ENCODE measurements at regions not wholly inside any gene's neighbourhood (a gene's known extent, or its start where the extent isn't known, plus 50 kb on each side); places are given as distances from the start of the nearest gene placed in this dataset.

DNA sequence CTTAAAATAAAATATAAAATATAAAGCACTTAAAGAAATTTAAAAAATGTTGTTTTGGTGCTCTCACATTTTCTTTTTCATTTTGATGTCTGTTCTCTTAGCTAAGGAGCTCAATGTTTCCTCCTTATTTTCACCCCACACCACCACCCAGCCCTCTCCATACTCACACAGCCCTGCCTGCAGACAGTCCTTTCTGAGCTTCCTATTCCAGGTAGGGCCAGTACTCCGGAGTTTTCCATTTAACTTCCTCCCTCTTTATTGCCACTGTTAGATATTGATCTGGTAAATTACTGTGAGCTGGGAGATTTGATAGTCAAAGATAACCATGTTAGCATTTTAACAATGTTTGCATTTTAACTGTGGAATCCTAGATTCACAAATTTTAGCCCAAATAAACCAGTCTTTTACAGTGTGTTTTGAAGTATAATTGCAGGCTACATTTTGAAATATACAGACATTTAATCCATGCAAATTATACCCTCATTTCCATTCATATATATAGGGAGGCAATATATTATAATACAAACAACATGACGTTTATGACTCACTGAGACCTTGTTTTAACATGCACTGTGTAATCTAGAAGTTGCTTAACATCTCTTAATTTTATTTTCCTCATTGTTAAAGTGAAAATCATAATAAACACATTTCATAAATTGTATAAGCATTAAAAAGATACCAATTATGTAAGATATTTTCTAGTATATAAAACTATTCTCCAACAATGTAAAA, 927.1 kb downstream of the NR2F1-AS1 start:
- H4K20me1 ChIP-seq (ENCODE audit: insufficient read depth, low read length) = no peaks in the 10 kb centered on the region
- H3K27me3 ChIP-seq (ENCODE audit: insufficient read depth, low read length) = no peaks in the 10 kb centered on the region
- H2AFZ ChIP-seq (ENCODE audit: low read length) = peak overlapping the region; percentile 4
- no peaks in the 10 kb centered on the region for H3K36me3 ChIP-seq (ENCODE audit: insufficient read depth, low read length)
- H3K9me3 ChIP-seq (ENCODE audit: low read depth, low read length) = no peaks in the 10 kb centered on the region
- no peak overlapping the region for H3K4me2 ChIP-seq (ENCODE audit: insufficient read depth, low read length)
- no peak for DNase-seq (ENCODE audit: insufficient read length, low spot score, missing footprints)
- no peak overlapping the region for H3K27ac ChIP-seq (ENCODE audit: low read depth, low read length)
- H3K4me3 ChIP-seq (ENCODE audit: insufficient read depth, low read length) = no peak overlapping the region
- TF ChIP-seq, protein P1, sequence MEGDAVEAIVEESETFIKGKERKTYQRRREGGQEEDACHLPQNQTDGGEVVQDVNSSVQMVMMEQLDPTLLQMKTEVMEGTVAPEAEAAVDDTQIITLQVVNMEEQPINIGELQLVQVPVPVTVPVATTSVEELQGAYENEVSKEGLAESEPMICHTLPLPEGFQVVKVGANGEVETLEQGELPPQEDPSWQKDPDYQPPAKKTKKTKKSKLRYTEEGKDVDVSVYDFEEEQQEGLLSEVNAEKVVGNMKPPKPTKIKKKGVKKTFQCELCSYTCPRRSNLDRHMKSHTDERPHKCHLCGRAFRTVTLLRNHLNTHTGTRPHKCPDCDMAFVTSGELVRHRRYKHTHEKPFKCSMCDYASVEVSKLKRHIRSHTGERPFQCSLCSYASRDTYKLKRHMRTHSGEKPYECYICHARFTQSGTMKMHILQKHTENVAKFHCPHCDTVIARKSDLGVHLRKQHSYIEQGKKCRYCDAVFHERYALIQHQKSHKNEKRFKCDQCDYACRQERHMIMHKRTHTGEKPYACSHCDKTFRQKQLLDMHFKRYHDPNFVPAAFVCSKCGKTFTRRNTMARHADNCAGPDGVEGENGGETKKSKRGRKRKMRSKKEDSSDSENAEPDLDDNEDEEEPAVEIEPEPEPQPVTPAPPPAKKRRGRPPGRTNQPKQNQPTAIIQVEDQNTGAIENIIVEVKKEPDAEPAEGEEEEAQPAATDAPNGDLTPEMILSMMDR (IDR thresholded peaks at IDR 0.05; ENCODE audit: extremely low read depth, low read depth, low read length) = no peak
- H3K4me1 ChIP-seq (ENCODE audit: insufficient read depth, low read length) = no peaks in the 10 kb centered on the region
- H3K79me2 ChIP-seq (ENCODE audit: insufficient read depth, low read length) = no peaks in the 10 kb centered on the region

DNA sequence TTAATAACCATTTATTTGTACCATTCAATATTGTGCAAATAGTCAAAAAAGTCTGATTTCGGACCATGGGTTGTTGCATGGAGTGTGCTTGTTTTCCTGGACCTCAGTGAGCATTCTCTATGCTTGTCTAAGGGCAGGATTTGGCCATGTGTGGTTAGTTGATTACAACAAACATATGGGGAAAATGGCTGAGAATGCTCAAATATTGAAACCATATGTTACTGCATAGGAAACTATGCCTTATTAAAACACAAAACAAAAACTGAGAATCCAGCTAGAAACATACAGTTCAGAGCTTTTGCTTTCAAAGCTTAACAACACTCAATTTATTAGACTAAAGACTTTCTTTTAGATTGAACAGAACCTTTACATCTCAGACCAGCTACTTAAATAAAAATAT, 928.3 kb downstream of the NR2F1-AS1 start:
- no peak overlapping the region for H3K4me2 ChIP-seq (ENCODE audit: insufficient read depth, low read length)
- no peak overlapping the region for H2AFZ ChIP-seq (ENCODE audit: low read length)
- no peaks in the 10 kb centered on the region for H3K9me3 ChIP-seq (ENCODE audit: low read depth, low read length)
- H3K36me3 ChIP-seq (ENCODE audit: insufficient read depth, low read length) = no peaks in the 10 kb centered on the region
- H3K79me2 ChIP-seq (ENCODE audit: insufficient read depth, low read length) = no peaks in the 10 kb centered on the region
- no peaks in the 10 kb centered on the region for H4K20me1 ChIP-seq (ENCODE audit: insufficient read depth, low read length)
- DNase-seq (ENCODE audit: insufficient read length, low spot score, missing footprints) = no peak
- TF ChIP-seq, protein P1 (IDR thresholded peaks at IDR 0.05; ENCODE audit: extremely low read depth, low read depth, low read length) = no peak
- no peaks in the 10 kb centered on the region for H3K4me1 ChIP-seq (ENCODE audit: insufficient read depth, low read length)
- no peaks in the 10 kb centered on the region for H3K27me3 ChIP-seq (ENCODE audit: insufficient read depth, low read length)
- H3K4me3 ChIP-seq (ENCODE audit: insufficient read depth, low read length) = no peak overlapping the region
- no peak overlapping the region for H3K27ac ChIP-seq (ENCODE audit: low read depth, low read length)

DNA sequence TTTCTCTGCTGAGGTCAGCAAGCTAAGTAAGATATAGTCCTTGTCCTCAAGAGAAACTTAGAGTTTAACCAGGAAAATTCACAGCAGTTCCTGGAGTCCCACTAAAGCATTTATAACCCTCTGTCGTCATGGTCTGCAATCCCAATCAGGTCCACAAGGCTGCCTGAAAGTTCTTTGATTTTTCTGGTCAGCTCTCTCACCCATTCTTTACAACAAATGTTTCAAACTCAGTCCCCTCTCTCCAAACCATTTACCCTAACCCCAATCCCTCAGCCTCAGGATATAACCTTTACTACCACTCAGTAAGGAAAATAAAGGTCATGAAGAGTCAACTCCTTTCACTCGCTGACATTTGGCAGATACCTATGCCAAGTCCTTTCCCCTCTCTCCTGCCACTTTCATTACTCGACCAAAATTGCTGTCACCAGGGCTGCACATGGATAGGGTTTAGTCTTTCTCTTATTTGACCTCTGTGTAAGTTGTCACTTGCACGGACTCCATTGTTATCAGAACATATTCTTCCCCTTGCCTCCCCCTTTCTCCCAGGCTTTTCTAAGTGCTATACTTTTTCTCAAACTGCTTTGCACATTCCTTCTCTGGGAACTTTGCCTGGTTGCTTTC, 936.6 kb downstream of the NR2F1-AS1 start:
- DNase-seq (ENCODE audit: insufficient read length, low spot score, missing footprints) = no peak
- no peaks in the 10 kb centered on the region for H3K9me3 ChIP-seq (ENCODE audit: low read depth, low read length)
- peaks cover 9% of the 10 kb centered on the region for H3K4me1 ChIP-seq (ENCODE audit: insufficient read depth, low read length)
- no peak overlapping the region for H3K27ac ChIP-seq (ENCODE audit: low read depth, low read length)
- no peak overlapping the region for H3K4me3 ChIP-seq (ENCODE audit: insufficient read depth, low read length)
- no peaks in the 10 kb centered on the region for H4K20me1 ChIP-seq (ENCODE audit: insufficient read depth, low read length)
- no peak overlapping the region for H2AFZ ChIP-seq (ENCODE audit: low read length)
- TF ChIP-seq, protein P1 (IDR thresholded peaks at IDR 0.05; ENCODE audit: extremely low read depth, low read depth, low read length) = peak; percentile 20
- H3K36me3 ChIP-seq (ENCODE audit: insufficient read depth, low read length) = no peaks in the 10 kb centered on the region
- H3K4me2 ChIP-seq (ENCODE audit: insufficient read depth, low read length) = no peak overlapping the region
- H3K27me3 ChIP-seq (ENCODE audit: insufficient read depth, low read length) = no peaks in the 10 kb centered on the region
- no peaks in the 10 kb centered on the region for H3K79me2 ChIP-seq (ENCODE audit: insufficient read depth, low read length)
